GM08714 (cell line): ENCODE measurements at regions not wholly inside any gene's neighbourhood (a gene's known extent, or its start where the extent isn't known, plus 50 kb on each side); places are given as distances from the start of the nearest gene placed in this dataset.
"Not testable (repeated sequence)": the region's sequence is repeated elsewhere in the genome, so short reads cannot be mapped to it uniquely, and the experiment has no call there.

Experiments used
- H3K4me3 ChIP-seq: fragments of 200-500 bp; sonication (Bioruptor generic); 2 replicates; pipeline ENCODE4 v1.5.1; 2014; ENCODE audit warnings: mild to moderate bottlenecking, low read length, inconsistent platforms
- ZNF274 ChIP-seq: IDR thresholded peaks from 2 replicates; pipeline ENCODE4 v1.6.1; 2012; ENCODE audit warnings: mild to moderate bottlenecking, low read depth, low read length

DNA sequence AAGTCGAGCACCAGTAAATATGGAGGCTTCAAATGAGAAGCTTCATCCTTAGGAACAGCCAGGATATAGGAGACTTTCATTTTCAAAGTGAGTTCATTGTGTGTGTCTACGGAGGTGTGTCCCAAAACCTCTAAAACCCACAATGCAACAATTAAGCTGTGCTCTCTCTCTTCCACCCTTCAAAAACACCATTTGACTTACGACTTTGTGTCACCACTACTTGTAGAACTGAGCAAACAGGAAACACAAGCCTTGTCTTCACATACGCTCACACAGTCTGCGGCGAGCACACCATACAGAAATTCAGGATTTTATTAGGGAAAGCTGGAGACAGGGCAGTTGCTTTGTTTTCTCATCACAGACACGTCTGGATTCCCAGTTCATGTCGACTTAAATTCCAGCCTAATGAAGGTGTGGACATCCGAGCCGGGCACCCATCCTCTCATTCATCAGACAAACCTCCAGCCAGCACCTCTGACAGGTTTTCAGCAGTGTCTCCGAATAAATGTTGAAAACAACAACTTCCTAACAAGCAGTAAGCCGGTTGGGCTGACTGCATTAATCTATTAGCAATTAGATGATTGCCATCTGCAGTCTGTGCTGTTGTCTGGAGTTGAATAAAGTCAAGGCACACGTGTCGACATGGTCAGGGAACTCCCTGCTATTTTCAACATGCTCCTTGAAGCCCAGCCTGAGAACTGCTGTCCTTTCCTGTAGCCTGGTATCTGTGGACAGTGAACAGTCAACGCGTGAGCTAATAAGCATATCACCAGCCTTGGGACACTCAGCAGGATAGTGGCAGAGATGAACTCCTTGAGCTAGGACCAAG, 1411.1 kb downstream of the BRD1 start:
- TF ChIP-seq ZNF274: no peak

DNA sequence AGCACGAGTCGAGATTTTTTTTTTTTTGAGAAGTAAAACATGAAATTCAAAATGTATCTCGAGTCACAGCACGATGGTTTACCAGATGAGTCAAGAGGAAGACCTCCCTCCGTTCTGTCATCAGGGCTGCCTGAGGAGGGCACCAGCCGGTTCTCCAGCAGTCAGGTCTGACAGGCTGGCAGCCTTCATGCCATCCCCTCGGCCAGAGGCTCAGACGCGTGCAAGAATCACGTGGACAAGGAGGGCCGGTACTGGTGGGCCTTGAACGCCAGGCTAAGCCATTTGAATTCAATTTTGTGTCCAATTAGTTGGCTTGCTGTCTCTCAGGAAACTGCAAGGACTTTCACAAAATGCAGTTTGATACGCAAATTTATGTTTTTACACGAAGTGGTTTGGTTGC, 1412.2 kb downstream of the BRD1 start:
- no peak overlapping the region for H3K4me3 ChIP-seq
- no peak for TF ChIP-seq ZNF274

More for the DNA sequence above, 1411.1 kb downstream of the BRD1 start:
- H3K4me3 ChIP-seq: no peak overlapping the region

DNA sequence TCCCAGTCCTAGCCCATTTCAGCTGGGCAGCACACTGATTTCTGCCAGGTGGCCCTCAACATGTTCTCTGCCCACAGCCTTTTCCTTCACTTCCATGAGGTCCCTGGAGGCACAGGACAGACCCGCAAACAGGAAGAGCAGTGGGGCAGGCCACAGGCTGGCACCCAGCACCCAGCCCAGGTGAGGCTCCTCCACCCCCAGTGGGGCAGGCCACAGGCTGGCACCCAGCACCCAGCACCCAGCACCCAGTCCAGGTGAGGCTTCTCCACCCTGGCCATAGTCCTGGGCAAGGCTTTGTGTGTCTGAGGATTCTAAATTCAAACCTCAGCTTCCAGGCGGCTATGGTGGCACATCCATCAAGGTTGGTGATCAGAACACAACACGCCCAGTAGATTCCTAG, 1413.0 kb downstream of the BRD1 start:
- no peak for TF ChIP-seq ZNF274
- H3K4me3 ChIP-seq: no peak overlapping the region

DNA sequence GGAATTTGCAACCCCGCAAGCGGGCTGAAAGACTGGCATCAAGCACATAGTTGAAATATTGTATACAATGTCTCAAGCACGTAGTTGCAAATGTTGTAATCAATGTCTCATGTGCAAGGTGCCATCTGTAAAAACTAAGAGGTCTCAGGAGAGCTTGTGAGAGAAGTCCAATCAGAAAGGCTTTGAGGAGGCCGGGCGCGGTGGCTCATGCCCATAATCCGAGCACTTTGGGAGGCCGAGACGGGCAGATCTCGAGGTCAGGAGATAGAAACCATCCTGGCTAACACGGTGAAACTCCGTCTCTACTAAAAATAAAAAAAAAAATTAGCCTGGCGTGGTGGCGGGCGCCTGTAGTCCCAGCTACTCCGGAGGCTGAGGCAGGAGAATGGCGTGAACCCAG, 1414.7 kb downstream of the BRD1 start:
- not testable (repeated sequence) for H3K4me3 ChIP-seq

DNA sequence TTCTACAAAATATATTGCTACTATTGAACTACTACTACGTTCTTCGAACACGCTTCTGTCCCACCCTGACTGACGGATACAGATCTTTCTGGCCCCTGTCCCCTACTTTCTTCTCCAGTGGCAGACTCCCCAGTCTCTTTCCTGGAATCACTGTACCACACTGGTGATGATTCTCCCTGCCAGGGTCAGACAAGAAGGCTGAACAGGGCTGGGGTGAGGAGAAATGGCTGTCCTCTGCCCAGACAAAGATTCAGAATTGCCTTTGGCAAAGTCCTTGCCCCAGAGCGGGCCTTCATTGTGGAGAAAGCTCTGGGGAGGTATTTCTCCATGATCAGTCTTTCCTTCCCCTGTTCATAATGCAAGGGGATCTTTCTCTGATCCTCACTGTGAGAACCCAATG, 1417.1 kb downstream of the BRD1 start:
- H3K4me3 ChIP-seq: no peak overlapping the region
- no peak for TF ChIP-seq ZNF274

DNA sequence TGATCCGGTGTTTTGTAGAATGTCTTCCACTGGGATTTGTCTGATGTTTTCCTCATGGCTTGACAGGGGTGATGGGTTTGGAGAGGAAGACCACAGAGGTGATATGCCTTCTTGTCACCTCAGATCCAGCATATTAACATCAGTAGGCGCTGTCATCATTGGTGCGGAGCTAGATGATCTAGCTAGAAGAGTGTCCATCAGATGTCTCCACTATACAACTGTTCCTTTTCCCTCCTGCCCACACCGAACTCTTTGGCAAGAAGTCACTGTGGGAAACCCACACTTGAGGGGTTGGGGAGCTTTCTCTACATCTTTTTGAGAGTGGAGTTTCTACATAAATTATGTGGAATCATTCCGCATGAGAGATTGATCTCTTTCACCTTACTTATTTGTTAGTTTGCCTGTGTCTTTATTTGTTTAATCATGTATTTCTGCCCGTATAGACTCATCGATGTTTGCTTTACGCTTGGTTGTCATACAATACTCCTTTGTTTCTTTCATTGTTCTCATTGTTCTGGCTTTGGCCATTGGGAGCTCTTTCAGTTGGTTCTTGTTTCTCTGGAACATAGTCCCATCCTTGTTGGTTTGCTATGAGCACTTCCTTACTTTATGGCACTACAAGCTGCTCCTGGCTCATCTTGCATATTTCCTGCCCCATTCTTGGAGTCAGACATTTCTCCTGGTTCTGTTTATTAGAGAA, 1420.3 kb downstream of the BRD1 start:
- H3K4me3 ChIP-seq: no peak overlapping the region
- TF ChIP-seq ZNF274: no peak

DNA sequence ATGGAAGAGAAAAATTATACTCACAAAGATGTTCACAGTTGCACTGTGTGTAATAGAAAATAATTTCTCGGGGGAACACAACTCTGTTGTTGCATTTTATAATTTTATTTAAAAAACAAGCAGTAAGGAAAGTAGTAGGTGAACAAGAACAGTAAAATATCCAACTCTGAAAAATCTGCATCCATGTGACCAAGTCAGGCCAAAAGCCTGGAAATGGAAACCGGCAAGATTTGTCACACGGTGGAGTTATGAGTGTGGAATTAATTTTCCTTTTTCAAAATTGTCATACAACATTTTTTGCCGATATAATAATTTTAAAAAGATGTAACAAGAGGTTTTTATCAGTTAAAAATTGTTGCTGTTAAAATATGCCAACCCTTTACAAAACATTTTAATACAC, 1421.5 kb downstream of the BRD1 start:
- H3K4me3 ChIP-seq: no peak overlapping the region
- TF ChIP-seq ZNF274: no peak

DNA sequence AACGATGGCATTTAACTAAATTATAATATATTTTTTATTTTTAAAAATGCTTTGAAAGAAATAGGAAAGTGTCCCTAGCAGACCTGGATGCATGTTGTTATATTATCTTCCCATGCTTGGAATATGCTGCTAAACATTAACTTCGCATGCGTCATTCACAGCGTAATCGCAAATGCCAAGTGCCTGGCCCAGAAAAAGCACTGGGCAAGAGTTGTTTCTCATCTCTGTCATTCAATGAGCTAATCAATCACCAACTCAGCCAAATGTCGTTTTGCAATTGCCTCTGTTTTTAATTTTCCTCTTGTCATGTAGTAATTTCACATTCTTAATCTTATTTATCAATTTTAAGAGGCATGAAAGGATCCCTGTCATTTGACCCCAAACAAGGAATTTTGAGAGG, 1421.9 kb downstream of the BRD1 start:
- H3K4me3 ChIP-seq: no peak overlapping the region
- no peak for TF ChIP-seq ZNF274

DNA sequence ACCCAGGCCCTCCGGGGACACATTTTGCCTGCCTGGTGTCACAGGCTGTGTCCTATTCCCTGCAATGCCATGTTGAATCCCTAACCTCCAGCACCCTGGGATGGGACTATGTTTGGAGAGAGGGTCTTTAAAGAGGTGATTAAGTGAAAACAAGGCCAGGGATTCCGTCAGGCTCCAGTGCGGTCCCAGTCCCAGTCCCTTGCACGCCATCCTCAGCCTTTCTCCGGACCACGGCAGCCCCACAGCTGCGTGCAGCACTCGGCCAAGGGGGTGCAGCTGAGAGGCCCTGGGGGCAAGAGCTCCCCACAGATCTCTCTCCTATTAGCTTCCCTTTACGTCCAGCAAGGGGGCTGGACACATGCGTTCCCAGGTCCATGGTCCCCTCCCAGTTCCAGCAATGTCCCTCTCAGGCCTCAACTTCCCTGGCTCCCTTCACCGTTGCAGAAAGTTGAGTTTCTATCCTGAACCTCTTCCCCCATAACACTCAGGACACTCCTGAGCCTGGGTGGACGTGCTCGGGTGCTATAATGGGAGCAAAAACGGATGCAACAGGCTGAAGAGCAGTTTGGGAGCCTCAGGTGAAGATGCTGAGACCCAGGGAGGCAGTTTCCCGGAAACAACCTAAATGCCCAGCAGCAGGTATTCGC, 1422.7 kb downstream of the BRD1 start:
- H3K4me3 ChIP-seq: no peak overlapping the region
- no peak for TF ChIP-seq ZNF274

DNA sequence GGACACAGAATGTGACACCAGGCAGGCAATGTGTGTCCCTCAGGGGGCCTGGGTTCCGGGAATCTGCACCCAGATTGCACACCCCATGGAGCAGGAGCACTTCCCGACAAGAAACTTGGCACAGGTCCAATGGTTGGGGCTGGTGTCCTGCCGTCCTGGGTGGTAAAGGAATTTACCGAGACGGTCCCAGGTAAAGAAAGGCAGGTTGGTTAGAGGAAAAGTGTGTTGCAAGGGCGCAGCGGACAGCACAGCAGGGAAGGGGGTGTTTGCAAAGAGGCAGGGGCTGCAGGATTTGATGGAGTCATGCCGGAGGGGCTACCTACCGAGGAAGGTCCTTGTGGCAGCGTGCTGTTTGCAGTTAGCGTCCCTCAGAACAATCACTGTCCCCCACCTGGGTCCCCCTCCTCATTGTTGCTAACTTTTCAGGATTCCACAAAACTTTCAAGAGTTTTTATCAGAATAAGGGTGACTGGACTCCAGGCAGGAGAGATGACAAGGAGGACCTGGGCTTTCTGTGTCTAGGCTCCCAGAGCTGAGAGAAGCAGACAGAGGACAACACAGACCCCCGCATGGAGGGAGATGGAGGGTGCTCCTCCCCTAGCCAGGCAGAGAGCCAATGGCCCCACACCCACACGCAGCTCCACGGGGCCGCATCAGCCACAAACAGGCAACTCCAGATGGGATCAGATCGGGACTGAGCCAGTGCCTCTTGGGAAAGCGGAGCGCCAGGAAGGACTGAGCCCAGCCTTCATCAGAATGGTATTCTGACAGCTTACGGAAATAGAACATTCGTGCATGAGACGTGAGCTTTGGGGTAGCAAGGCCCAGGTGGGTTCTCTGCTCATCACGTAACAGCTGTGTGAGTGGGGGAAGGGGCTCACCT, 1423.9 kb downstream of the BRD1 start:
- no peak for TF ChIP-seq ZNF274
- no peak overlapping the region for H3K4me3 ChIP-seq

DNA sequence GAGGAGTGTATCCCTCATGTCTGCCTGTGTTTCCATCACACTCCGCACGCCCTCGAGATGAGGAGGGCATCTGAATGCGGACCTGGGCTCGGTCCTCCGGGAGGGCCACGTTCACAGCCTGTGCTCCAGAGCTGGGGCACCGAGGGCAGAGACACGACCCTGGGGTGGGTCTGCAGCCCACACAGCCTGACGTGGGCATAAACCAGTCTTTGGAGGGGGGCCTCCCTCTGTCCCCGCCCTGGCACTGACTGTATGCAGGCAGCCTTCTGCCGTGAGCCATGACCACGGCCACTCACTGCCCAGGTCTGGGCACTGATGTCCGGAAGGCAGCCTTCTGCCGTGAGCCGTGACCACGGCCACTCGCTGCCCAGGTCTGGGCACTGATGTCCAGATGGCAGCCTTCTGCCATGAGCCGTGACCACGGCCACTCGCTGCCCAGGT, 1425.1 kb downstream of the BRD1 start:
- no peak overlapping the region for H3K4me3 ChIP-seq
- TF ChIP-seq ZNF274: no peak

DNA sequence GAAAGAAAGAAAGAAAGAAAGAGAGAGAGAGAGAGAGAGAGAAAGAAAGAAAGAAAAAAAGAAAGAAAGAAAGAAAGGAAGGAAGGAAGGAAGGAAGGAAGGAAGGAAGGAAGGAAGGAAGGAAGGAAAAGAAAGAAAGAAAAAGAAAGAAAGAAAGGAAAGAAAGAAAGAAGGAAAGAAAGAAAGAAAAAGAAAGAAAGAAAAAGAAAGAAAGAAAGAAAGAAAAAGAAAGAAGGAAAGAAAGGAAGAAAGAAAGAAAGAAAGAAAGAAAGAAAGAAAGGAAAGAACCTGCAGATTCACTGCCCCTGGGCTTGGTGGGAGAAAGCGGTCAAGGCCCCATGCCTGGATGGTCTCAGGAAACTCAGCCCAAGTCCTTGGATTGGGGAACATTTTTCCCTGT, 1426.2 kb downstream of the BRD1 start:
- not testable (repeated sequence) for H3K4me3 ChIP-seq

DNA sequence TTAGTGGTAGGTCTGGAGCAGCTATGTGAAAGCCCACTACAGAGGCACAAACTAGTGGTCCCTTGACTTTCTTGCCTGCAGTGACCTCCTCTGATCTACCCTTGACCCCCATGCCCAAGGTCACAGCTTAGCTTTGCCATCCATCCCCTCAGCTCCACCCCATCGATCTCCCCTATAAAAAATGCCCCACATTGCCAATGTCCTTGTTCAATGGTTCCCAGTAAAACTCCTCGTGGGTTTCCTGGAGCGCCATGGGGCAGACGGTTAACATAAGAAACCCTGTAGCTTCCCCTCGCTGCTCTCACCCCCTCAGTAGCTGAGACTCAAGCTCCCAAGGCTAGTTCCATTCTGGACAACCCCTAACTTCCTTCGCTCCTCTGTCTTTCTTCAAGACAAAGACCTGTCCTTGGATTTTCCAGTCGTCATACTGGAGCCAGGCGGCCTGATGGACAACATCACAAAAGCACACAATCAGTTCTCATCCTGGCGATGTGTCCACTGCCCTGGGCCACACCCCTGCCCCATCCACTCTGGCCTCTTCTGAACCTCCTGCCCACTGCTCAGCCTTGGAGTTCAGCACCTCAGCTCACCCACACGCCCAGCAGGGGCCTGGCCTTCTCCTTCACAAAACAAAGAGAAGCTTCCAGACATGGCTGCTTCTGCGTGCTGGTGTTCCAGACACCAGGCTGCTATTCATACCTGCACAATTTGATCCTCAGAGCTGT, 1429.3 kb downstream of the BRD1 start:
- TF ChIP-seq ZNF274: no peak
- H3K4me3 ChIP-seq: no peak overlapping the region
